IMR-90 (cell line): ENCODE measurements at regions not wholly inside any gene's neighbourhood (a gene's known extent, or its start where the extent isn't known, plus 50 kb on each side); places are given as distances from the start of the nearest gene placed in this dataset.

ENCODE experiments used
- ATAC-seq: fragments of 200-7000 bp; cut with Tn5 transposase; 2 replicates; pipeline ENCODE4 v1.9.1; 2020; ENCODE audit warnings: low read depth, mild to moderate bottlenecking, moderate library complexity
- BruUV-seq: library from RNA; stranded (reverse); fragments of 400-500 nt; replicated peaks from 2 replicates; lab custom pipeline; 2021; lab: Mats Ljungman, UMichigan
- CTCF ChIA-PET: fragments of 300-600 bp; formaldehyde crosslinking; extraction: SDS; loops from one replicate; lab custom pipeline; 2021; ENCODE audit warnings: antibody characterized with exemption; lab: Yijun Ruan, JAX
- POLR2A ChIA-PET: fragments of 300-600 bp; sonication (Branson Sonifier 250); formaldehyde crosslinking; loops from one replicate; lab custom pipeline; 2022; ENCODE audit warnings: antibody characterized with exemption; ENCODE audit not compliant: unreplicated experiment; lab: Charles Lee
- DNase-seq: peaks from one replicate; pipeline ENCODE4 v3.0.0; 2013
- H2AFZ ChIP-seq: replicated peaks from 2 replicates; pipeline ENCODE3; 2013; ENCODE audit warnings: low read length, mild to moderate bottlenecking; ENCODE audit not compliant: poor library complexity
- H2AK5ac ChIP-seq: 2 replicates; pipeline ENCODE4 v1.6.1; 2013; ENCODE audit warnings: low read depth, low read length, inconsistent platforms
- H2AK9ac ChIP-seq: replicated peaks from 2 replicates; pipeline ENCODE3; 2013; ENCODE audit warnings: mild to moderate bottlenecking, low read depth, low read length, moderate library complexity; ENCODE audit not compliant: poor library complexity
- H2BK120ac ChIP-seq: 2 replicates; pipeline ENCODE4 v1.6.1; 2013; ENCODE audit warnings: low read depth, low read length, inconsistent platforms
- H2BK15ac ChIP-seq: 3 replicates; pipeline ENCODE4 v1.6.1; 2013; ENCODE audit warnings: low read depth, low read length, inconsistent platforms
- H2BK20ac ChIP-seq: 2 replicates; pipeline ENCODE4 v1.6.1; 2013; ENCODE audit warnings: low read depth, mild to moderate bottlenecking, inconsistent platforms, low read length, moderate library complexity
- H2BK5ac ChIP-seq: 2 replicates; pipeline ENCODE4 v1.6.1; 2013; ENCODE audit warnings: mild to moderate bottlenecking, low read depth, low read length, inconsistent platforms; ENCODE audit not compliant: poor library complexity, severe bottlenecking
- H3K14ac ChIP-seq: replicated peaks from 2 replicates; pipeline ENCODE4 v1.6.1; 2013; ENCODE audit warnings: low read depth, low read length, inconsistent platforms
- H3K18ac ChIP-seq: 2 replicates; pipeline ENCODE4 v1.6.1; 2013; ENCODE audit warnings: low read depth, low read length, control low read depth
- H3K23ac ChIP-seq: 2 replicates; pipeline ENCODE4 v1.6.1; 2013; ENCODE audit warnings: low read depth, low read length, inconsistent platforms
- H3K27ac ChIP-seq: 2 replicates; pipeline ENCODE4 v1.5.1; 2013; ENCODE audit warnings: mild to moderate bottlenecking, control low read depth, low read length; ENCODE audit not compliant: insufficient read depth
- H3K27me3 ChIP-seq: 2 replicates; pipeline ENCODE4 v1.6.1; 2013; ENCODE audit warnings: low read length; ENCODE audit not compliant: control insufficient read depth, insufficient read depth
- H3K36me3 ChIP-seq: 2 replicates; pipeline ENCODE4 v1.6.1; 2013; ENCODE audit warnings: low read length, mixed read lengths; ENCODE audit not compliant: control insufficient read depth, insufficient read depth
- H3K4ac ChIP-seq: 2 replicates; pipeline ENCODE4 v1.6.1; 2013; ENCODE audit warnings: low read depth, low read length, inconsistent platforms
- H3K4me1 ChIP-seq: 2 replicates; pipeline ENCODE4 v1.6.1; 2013; ENCODE audit warnings: low read length, mixed read lengths; ENCODE audit not compliant: control insufficient read depth, insufficient read depth
- H3K4me2 ChIP-seq: 2 replicates; pipeline ENCODE4 v1.6.1; 2013; ENCODE audit warnings: low read depth, mild to moderate bottlenecking, control low read depth, low read length, moderate library complexity
- H3K4me3 ChIP-seq: 2 replicates; pipeline ENCODE4 v1.5.1; 2013; ENCODE audit warnings: low read depth, mild to moderate bottlenecking, control low read depth, low read length, moderate library complexity; ENCODE audit not compliant: insufficient read depth
- H3K56ac ChIP-seq: 2 replicates; pipeline ENCODE4 v1.6.1; 2013; ENCODE audit warnings: low read length, inconsistent platforms; ENCODE audit not compliant: insufficient read depth; ENCODE audit errors: extremely low read depth
- H3K79me1 ChIP-seq, 2 experiments: 2 replicates each; pipeline ENCODE4 v1.6.1; 2013; ENCODE audit warnings: low read length in 2 of 2, inconsistent platforms in 1 of 2, low read depth in 1 of 2
- H3K9ac ChIP-seq: 2 replicates; pipeline ENCODE4 v1.6.1; 2013; ENCODE audit warnings: low read depth, low read length, control low read depth
- H3K9me1 ChIP-seq: 2 replicates; pipeline ENCODE4 v1.6.1; 2013; ENCODE audit warnings: low read length, inconsistent platforms; ENCODE audit not compliant: insufficient read depth
- H3K9me3 ChIP-seq: 2 replicates; pipeline ENCODE4 v1.6.1; 2013; ENCODE audit warnings: low read length; ENCODE audit not compliant: control insufficient read depth, insufficient read depth
- H4K20me1 ChIP-seq: 2 replicates; pipeline ENCODE4 v1.6.1; 2013; ENCODE audit warnings: low read length, inconsistent platforms; ENCODE audit not compliant: insufficient read depth
- H4K5ac ChIP-seq: 2 replicates; pipeline ENCODE4 v1.6.1; 2013; ENCODE audit warnings: mild to moderate bottlenecking, low read depth, low read length, control low read depth
- H4K8ac ChIP-seq, 2 experiments: 2 replicates each; pipeline ENCODE4 v1.6.1; 2013; ENCODE audit warnings: low read depth in 2 of 2, low read length in 2 of 2, control low read depth in 1 of 2, inconsistent platforms in 1 of 2
- H4K91ac ChIP-seq: 2 replicates; pipeline ENCODE4 v1.6.1; 2013; ENCODE audit warnings: low read depth, low read length, inconsistent platforms; ENCODE audit not compliant: insufficient read depth
- MAFK ChIP-seq: IDR thresholded peaks from 2 replicates; pipeline ENCODE4 v1.6.1; 2012; ENCODE audit warnings: low read depth, low read length, improper control_type of control experiment
- RCOR1 ChIP-seq: IDR thresholded peaks from 2 replicates; pipeline ENCODE4 v1.6.1; 2012; ENCODE audit warnings: mild to moderate bottlenecking, low read length, improper control_type of control experiment; ENCODE audit not compliant: insufficient replicate concordance
- WGBS, 2 experiments: methylation state at CpG; one replicate each; pipeline versions ENCODE4 v1.1.5 to v1.1.7; 2013; ENCODE audit warnings: missing lambda C conversion rate in 2 of 2; ENCODE audit not compliant: insufficient read length in 1 of 2; ENCODE audit errors: extremely low coverage in 2 of 2; 5-methylcytosine and 5-hydroxymethylcytosine counted together
- dilution Hi-C: fragments of 300-500 bp; cut with HindIII; formaldehyde crosslinking; loops from one replicate; pipeline ENCODE4 v1.14.3; 2018; ENCODE audit warnings: low sequenced_read_pairs; ENCODE audit not compliant: unreplicated experiment
- in situ Hi-C: fragments of 300-500 bp; cut with MboI; formaldehyde crosslinking; loops from 3 replicates; pipeline ENCODE4 v1.14.3; 2019; ENCODE audit warnings: low sequenced_read_pairs, inconsistent platforms, mixed read lengths
- intact Hi-C: fragments of 100-400 bp; cut with micrococcal nuclease; formaldehyde crosslinking; loops from 2 replicates; pipeline ENCODE4 v1.10.0; 2022

- H3K18ac ChIP-seq, result no peak overlapping the region; the same call in 1 of the 2 replicates
- H2BK5ac ChIP-seq, result no peak overlapping the region
- no peak overlapping the region for H3K9ac ChIP-seq
- no peak overlapping the region for H3K4me3 ChIP-seq
- no peak overlapping the region for H3K4ac ChIP-seq
- peak overlapping the region; percentile 2; the same call in 1 of the 2 replicates for H3K4me2 ChIP-seq
- no peak overlapping the region for H2AK5ac ChIP-seq
- H3K23ac ChIP-seq, result no peak overlapping the region
- no peak overlapping the region for H4K5ac ChIP-seq
- BruUV-seq, result no TSS peak
- H3K27ac ChIP-seq, result no peak overlapping the region
- H4K20me1 ChIP-seq, result no peaks in the 10 kb centered on the region
- no peaks in the 10 kb centered on the region for H3K9me1 ChIP-seq
- no peak overlapping the region for H3K14ac ChIP-seq
- no peak overlapping the region for H2BK15ac ChIP-seq
- H3K27me3 ChIP-seq, result no peaks in the 10 kb centered on the region
- H4K8ac ChIP-seq, result 0 out of 4 replicates have a peak overlapping the region, but pooled peaks of 1 of the 2 experiments have one; percentile 9
- DNase-seq, result peak; percentile 33
- peak; percentile 95 for TF ChIP-seq MAFK
- no peak for TF ChIP-seq RCOR1
- no peak overlapping the region for H4K91ac ChIP-seq
- no peak overlapping the region for H3K56ac ChIP-seq
- no peaks in the 10 kb centered on the region for H3K79me1 ChIP-seq
- H2AFZ ChIP-seq, result no peak overlapping the region
- in situ Hi-C loops (no loop called here), intact Hi-C loops (no loop called here), dilution Hi-C loops (no loop called here)
- ChIA-PET POLR2A (no interaction called here), CTCF (interaction anchor here (1.4 kb wide), 1 partner anchor 18 kb away, joined by 3 read pairs; no protein-coding TSS in a partner anchor)
- H3K9me3 ChIP-seq, result peaks cover 6% of the 10 kb centered on the region
- no CpG with 5 or more reads among the region's 3 CpGs for WGBS, 2 experiments
- no peaks in the 10 kb centered on the region for H3K36me3 ChIP-seq
- H2BK120ac ChIP-seq, result no peak overlapping the region
- H3K4me1 ChIP-seq, result 0 out of 2 replicates have a peak, but pooled peaks cover 4% of the 10 kb centered on the region
- ATAC-seq, result no peak; the same call in 1 of the 2 replicates
- no peak overlapping the region for H2BK20ac ChIP-seq
- H2AK9ac ChIP-seq, result no peak overlapping the region
These were observed 69.3 kb upstream of the DAB2 start for GRCh38 chr5:39494107-39494510.
